Right cardiac atrium (tissue), 5 donors: ENCODE measurements at regions not wholly inside any gene's neighbourhood (a gene's known extent, or its start where the extent isn't known, plus 50 kb on each side); places are given as distances from the start of the nearest gene placed in this dataset.

ENCODE experiments used
- ATAC-seq, 2 donors: fragments of 200-7000 bp; cut with Tn5 transposase; one replicate each; pipeline versions ENCODE4 v1.8.0 to v1.9.1; 2020; ENCODE audit warnings: moderate library complexity in 2 of 2, mild to moderate bottlenecking in 1 of 2
- DNase-seq, 3 donors: peaks; one replicate each; pipeline ENCODE4 v3.0.0-alpha.2; 2020
- H3K27ac ChIP-seq: one replicate; pipeline ENCODE4 v1.5.1; 2013; ENCODE audit warnings: mild to moderate bottlenecking, low read length, control low read depth, moderate library complexity
- H3K27me3 ChIP-seq: one replicate; pipeline ENCODE4 v1.6.1; 2013; ENCODE audit not compliant: control insufficient read depth, insufficient read depth
- H3K4me1 ChIP-seq: one replicate; pipeline ENCODE4 v1.6.1; 2013; ENCODE audit warnings: low read length; ENCODE audit not compliant: control insufficient read depth, insufficient read depth
- H3K4me3 ChIP-seq: one replicate; pipeline ENCODE4 v1.5.1; 2013; ENCODE audit warnings: low read length, control low read depth
- H3K9me3 ChIP-seq: one replicate; pipeline ENCODE4 v1.6.1; 2013; ENCODE audit warnings: low read length; ENCODE audit not compliant: control insufficient read depth
- WGBS: extraction: QIAGEN DNeasy Blood & Tissue Kit; methylation state at CpG from one replicate; pipeline ENCODE4 v1.1.7; 2013; 5-methylcytosine and 5-hydroxymethylcytosine counted together
- intact Hi-C, 4 donors: fragments of 100-400 bp; cut with DNase I; formaldehyde crosslinking; loops; one replicate each; pipeline versions ENCODE4 v1.11.0 to v1.14.0; 2022 to 2023
- donor health status: healthy with polysubstance abuse.
- donor health status: DM: no; HTN: yes; CAD: no.
- donor health status: DM: no; HTN: no; CAD: no.
- donor health status: DM: no; HTN: yes; CAD: no; lungs with severe emphysema.
- donor health status: DM: yes; HTN: yes; CAD: no.

DNA sequence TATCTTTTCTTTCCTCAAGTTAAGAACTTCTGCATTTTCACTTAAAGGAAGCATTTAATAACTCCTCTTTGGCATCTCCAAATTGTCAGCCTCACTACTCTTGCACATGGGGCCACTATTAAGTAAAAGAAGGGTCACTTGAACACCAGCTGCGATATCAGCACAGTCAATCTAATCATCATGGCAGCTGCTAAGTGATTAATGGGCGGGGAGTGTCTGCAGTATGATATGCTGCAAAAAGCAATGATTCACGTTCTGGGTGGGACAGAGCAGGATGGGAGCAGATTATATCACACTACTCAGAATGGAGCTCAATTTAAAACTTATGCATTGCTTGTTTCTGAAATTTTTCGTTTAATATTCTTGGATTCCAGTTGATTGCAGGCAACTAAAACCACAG is 447.4 kb upstream of the PFKP start:
- WGBS: 50% methylated on average over 4 of the region's 4 CpGs
- ATAC-seq: no peak

DNA sequence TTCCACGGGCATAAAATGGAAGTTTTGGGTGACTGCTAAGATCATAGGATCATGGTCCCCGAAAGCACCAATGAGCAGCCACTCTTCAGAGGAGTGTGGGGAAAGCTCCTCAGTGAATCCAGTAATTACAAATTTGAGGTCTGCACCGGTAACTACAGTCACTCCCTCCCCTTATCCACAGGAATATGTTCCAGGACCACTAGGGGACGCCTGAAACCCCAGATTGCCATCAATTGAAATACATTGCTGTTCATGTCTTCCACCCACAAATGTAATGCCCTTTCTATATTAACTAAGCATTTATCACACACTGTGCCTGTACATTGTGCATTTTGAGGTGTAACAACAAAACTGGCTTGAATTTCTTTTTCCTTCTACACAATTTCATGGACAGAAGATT is 447.9 kb upstream of the PFKP start:
- intact Hi-C loops: no loop called here
- no peaks in the 10 kb centered on the region for H3K9me3 ChIP-seq
- WGBS: 46% methylated on average over 4 of the region's 4 CpGs
- H3K27ac ChIP-seq: no peak overlapping the region
- H3K4me3 ChIP-seq: no peak overlapping the region
- no peak for ATAC-seq
- no peak for DNase-seq
- H3K4me1 ChIP-seq: no peaks in the 10 kb centered on the region
- no peaks in the 10 kb centered on the region for H3K27me3 ChIP-seq

More for the DNA sequence above, 447.4 kb upstream of the PFKP start:
- intact Hi-C loops: no loop called here
- Histone ChIP-seq H3K4me3 (no peak overlapping the region), H3K27ac (no peak overlapping the region), H3K4me1 (no peaks in the 10 kb centered on the region), H3K9me3 (no peaks in the 10 kb centered on the region), H3K27me3 (no peaks in the 10 kb centered on the region)
- DNase-seq: no peak

DNA sequence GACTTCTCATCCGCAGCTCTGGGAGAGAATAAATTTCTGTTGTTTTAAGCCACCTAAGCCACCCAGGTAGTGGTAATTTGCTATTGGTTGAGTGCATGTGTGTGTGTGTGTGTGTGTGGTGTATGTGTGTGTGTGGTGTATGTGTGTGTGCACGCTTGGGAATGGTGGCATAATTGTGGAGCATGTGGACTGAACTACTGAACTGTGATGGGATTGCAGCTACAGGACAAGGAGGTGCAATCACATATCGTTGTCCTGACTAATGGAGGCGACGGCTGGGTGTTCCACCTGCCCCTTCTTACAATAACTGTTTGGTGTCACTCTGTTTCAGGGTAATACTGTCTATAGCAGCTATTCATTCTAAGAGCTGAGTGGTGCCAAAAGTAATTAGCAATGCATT is 448.7 kb upstream of the PFKP start:
- no peak overlapping the region for H3K27ac ChIP-seq

DNA sequence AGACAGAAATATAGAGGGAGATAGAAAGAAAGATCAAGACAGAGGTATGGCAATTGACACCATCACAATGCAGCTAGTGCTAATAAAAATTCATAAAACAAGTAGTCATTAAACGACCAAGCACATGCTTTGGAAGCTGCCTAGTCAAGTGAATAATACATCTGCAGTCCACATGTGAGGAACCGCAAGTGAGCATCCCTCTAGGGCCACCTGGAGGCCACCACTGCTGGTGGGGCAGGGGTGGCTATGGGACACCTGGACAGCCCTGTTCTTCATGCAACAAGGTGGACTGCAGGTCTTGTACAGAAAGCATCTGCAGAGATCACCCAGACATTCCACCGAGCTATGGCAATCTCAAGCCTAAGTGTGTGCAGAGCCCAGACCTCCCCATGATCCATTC is 451.1 kb upstream of the PFKP start:
- intact Hi-C loops: no loop called here
- WGBS: 75% methylated on average over 3 of the region's 3 CpGs
- no peak for ATAC-seq
- Histone ChIP-seq H3K27ac (no peak overlapping the region), H3K4me3 (no peak overlapping the region), H3K27me3 (no peaks in the 10 kb centered on the region), H3K4me1 (no peaks in the 10 kb centered on the region), H3K9me3 (no peaks in the 10 kb centered on the region)
- no peak for DNase-seq

More for the DNA sequence above, 448.7 kb upstream of the PFKP start:
- Histone ChIP-seq H3K9me3 (no peaks in the 10 kb centered on the region), H3K4me3 (no peak overlapping the region), H3K27me3 (no peaks in the 10 kb centered on the region), H3K4me1 (no peaks in the 10 kb centered on the region)
- ATAC-seq (no peak), DNase-seq (no peak)
- intact Hi-C loops: no loop called here
- 73% methylated on average over 5 of the region's 5 CpGs for WGBS

DNA sequence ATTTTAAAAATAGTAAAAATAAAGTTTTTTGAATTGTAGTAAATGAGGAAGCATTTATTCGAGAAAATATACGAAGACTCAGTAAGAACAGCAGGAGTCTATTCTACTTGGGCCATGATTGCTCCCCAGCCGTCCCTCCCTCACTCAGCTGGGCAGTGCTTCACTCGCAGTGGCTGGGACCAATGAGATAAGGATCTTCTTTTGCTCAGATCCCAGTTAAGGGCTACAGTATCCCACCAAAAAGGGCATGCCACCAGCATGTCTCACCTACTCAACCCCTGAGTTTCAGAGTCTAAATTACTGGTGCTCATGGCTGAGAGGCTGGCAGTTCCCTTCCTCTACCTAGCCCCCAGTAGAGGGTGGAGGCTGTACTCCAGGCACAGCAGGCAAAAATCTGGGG is 455.7 kb upstream of the PFKP start:
- no peak for DNase-seq
- Histone ChIP-seq H3K9me3 (no peaks in the 10 kb centered on the region), H3K27me3 (no peaks in the 10 kb centered on the region), H3K27ac (no peak overlapping the region), H3K4me1 (no peaks in the 10 kb centered on the region), H3K4me3 (no peak overlapping the region)
- ATAC-seq: no peak
- 67% methylated on average over 4 of the region's 4 CpGs for WGBS
- intact Hi-C loops: no loop called here

DNA sequence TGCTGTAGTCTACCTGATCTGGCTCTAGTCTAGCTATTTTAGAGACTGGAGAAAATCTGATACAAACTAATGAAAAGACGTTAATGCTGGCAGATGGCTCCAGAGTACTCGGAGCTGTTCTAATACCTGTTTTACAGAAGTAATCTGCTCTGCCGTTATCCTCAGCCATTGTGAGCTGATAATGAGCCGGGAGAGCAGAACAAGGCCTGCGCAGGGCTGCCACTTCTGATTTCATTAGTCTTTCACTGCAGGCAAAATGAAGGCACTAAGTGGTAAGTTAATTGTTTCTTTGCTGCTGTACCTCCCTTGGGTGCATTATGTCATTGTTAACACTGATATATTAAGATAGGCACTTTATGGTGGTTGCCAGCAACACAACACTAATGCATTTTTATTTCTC is 456.4 kb upstream of the PFKP start:
- H3K27ac ChIP-seq: no peak overlapping the region
- no peaks in the 10 kb centered on the region for H3K9me3 ChIP-seq
- H3K27me3 ChIP-seq: no peaks in the 10 kb centered on the region
- ATAC-seq (no peak), DNase-seq (no peak)
- 30% methylated on average over 5 of the region's 5 CpGs for WGBS
- no peaks in the 10 kb centered on the region for H3K4me1 ChIP-seq
- intact Hi-C loops: no loop called here
- H3K4me3 ChIP-seq: no peak overlapping the region

DNA sequence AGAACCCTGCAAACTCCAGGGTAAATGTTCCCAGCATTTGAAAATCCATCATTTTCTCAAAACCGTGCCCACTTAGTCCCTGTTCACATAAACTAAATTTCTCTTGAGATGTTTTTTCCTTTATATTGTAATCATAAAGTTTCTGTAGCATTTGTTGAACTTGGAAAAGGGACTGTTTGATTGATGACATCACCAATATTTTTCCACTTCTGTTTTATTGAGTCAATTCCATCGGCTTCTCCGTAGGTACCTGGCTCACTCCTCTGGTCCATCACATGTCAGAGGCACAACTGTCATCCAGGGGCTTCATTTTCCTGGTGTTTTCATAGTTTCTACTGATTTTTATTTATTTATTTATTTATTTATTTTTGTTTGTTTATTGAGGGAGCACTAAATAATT is 462.5 kb upstream of the PFKP start:
- intact Hi-C loops: no loop called here
- no peaks in the 10 kb centered on the region for H3K27me3 ChIP-seq
- no peak overlapping the region for H3K27ac ChIP-seq
- H3K4me3 ChIP-seq: no peak overlapping the region
- H3K9me3 ChIP-seq: no peaks in the 10 kb centered on the region
- H3K4me1 ChIP-seq: no peaks in the 10 kb centered on the region
- ATAC-seq (no peak), DNase-seq (no peak)
- WGBS: 92% methylated on average over 3 of the region's 3 CpGs

DNA sequence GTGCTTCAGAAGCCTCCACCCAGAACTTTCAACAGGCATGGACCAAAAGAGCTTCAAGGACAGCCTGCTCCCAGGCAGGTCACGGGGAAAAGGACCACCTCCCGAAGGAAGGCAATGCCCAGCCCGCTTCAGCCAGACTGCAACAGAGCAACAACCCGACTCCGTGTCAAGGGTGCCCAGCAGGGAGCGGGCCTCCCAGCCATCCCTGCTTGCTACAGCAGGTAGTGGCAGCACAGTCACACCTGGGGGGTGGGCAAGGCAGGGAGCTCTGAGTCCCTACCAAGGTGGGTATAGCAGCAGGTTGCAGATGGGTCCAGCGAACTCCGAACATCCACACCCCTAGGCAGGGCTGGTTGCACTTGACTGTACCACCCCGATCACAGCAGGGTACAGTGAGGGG is 467.8 kb upstream of the PFKP start:
- intact Hi-C loops: no loop called here
- Histone ChIP-seq H3K4me3 (no peak overlapping the region), H3K27me3 (no peaks in the 10 kb centered on the region), H3K9me3 (no peaks in the 10 kb centered on the region), H3K27ac (no peak overlapping the region), H3K4me1 (no peaks in the 10 kb centered on the region)
- 89% methylated on average over 9 of the region's 9 CpGs for WGBS
- no peak for DNase-seq
- ATAC-seq: no peak

DNA sequence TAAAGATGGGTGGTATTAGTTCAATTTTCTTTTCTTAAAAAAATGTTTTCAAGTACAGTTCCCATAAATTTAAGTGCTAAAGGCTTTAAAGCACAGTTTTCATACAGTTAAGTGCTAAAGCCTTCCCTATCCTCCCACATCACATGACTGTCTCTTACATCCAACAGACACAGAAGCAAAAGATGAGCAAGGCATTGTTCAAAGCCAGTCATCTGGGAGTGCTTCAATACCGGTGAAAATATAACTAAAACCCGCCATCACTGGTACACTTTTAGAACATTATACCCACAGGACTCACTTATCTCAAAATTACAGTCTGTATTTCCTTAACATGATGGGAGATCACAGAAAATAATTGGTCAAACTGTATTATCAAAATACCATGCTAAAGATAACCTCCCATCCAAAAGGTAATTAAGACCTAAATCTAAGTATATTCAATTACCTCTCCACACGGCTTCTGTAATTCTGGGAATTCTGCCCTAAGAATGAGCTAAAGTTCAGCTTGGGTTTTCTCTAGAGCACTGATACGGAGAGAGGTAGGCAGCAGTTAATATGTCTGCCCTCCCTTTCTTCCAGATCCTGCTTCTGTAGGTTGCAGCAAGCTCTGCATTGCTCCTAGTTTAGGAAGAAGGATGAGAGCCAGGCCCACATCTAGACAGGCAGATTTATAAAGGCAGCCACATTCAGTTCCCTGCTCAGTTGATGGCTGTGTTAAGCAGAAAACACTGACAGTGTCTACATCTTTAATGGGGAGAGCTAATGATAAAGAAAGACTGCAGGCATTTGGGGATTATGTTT is 474.8 kb upstream of the PFKP start:
- Histone ChIP-seq H3K9me3 (no peaks in the 10 kb centered on the region), H3K27ac (no peak overlapping the region), H3K4me3 (no peak overlapping the region), H3K4me1 (no peaks in the 10 kb centered on the region), H3K27me3 (no peaks in the 10 kb centered on the region)
- DNase-seq (no peak), ATAC-seq (no peak)
- intact Hi-C loops: no loop called here
- WGBS: 44% methylated on average over 4 of the region's 4 CpGs

DNA sequence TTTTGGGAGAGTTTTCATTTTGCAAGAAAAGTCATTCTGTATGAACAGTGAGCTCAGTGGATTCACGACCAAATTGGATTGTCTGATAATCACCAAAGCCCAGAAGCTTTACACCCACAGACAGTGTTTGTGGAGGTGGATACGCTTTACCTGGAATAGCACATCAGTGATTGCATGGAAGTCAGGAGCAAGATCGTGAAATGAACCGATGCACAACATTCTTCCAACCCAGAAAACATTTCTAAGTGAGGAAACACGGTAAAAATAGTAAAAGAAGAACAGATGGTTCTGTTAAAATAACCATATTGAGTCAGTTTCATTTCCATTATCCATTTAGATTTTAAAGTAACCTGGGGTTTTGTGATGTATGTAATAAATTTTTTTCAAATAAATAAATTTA is 478.2 kb upstream of the PFKP start:
- no peak overlapping the region for H3K27ac ChIP-seq
- no peaks in the 10 kb centered on the region for H3K4me1 ChIP-seq
- intact Hi-C loops: no loop called here
- no peak for ATAC-seq
- 77% methylated on average over 5 of the region's 5 CpGs for WGBS
- no peaks in the 10 kb centered on the region for H3K27me3 ChIP-seq
- H3K9me3 ChIP-seq: no peaks in the 10 kb centered on the region
- no peak overlapping the region for H3K4me3 ChIP-seq
- no peak for DNase-seq

DNA sequence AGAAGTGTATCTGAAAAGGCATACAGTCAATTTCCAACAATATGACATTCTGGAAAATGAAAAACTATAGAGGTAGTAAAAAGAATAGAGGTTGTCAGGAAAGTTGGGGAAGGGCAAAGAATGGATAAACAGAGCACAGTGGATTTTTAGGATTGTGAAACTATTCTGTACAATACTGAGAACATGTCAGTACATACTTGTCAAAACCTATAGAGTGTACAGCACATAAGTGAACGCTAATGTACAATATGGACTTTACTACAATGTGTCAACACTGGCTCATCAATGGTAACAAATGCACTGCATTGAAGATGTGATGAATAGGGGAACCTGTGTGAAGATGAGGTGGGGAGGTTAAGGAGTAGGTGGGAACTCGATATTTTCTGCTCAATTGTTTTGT is 483.0 kb upstream of the PFKP start:
- no peak for DNase-seq
- H3K4me3 ChIP-seq: no peak overlapping the region
- no peaks in the 10 kb centered on the region for H3K9me3 ChIP-seq
- intact Hi-C loops: no loop called here
- H3K4me1 ChIP-seq: no peaks in the 10 kb centered on the region
- ATAC-seq: no peak
- no peak overlapping the region for H3K27ac ChIP-seq
- 86% methylated on average over 2 of the region's 2 CpGs for WGBS
- no peaks in the 10 kb centered on the region for H3K27me3 ChIP-seq

DNA sequence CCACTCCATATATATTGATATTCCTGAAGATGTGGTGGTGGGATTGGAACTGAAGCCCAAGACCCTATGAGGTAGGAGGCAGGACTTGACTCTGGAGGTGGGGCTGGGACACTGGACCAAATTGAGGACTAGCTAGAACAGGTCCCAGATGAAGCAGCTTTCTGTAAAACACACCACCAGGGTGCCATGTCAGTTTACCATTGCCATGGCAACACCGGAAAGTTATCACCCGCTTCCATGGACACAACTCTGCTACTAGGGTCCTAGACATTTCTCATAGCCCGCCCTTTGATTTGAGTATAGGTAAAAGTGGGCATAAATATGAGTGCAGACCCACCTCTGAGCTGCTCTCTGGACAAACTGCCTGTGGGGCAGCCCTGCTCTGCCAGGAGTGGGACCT is 490.5 kb upstream of the PFKP start:
- no peak overlapping the region for H3K4me3 ChIP-seq
- WGBS: 49% methylated on average over 3 of the region's 3 CpGs
- intact Hi-C loops: no loop called here
- DNase-seq (no peak), ATAC-seq (no peak)
- H3K27me3 ChIP-seq: no peaks in the 10 kb centered on the region
- no peaks in the 10 kb centered on the region for H3K4me1 ChIP-seq
- H3K27ac ChIP-seq: no peak overlapping the region
- H3K9me3 ChIP-seq: no peaks in the 10 kb centered on the region
